ENCODE measurements at regions not wholly inside any gene's neighbourhood (a gene's known extent, or its start where the extent isn't known, plus 50 kb on each side); places are given as distances from the start of the nearest gene placed in this dataset.

DNA sequence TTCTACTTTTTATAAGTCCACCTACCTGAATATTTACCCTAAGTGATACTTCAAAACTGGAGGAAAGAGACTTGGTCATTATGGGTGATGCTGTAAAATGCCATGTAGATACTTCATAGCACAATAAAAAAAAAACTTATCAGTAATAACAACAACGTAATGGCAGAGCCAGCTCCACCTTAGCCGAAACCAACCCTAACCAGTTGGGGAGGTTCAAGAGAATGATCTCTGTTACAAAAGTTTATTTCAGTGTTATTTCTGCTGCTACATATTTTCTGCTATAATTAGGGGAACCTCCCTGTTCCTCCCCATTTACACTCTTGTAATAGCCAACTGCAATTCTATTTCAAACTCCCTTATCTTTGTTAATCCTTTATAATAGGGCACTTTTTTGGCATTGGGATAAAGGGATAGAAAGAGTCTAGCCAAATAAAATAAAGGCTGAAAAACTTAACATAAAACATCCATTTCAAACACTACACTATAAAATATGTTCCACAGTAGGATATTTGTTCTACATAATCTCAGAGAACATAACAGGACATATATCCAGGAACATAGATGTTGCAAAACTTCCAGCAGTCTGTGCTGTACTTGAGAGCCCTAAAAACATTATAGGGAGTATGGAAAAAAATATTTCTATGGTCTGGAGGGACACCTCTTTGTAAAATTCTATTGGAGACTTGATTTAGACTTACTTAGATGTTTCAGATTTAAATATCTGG, 138.7 kb upstream of the POF1B start:
- no peak overlapping the region for H3K27ac ChIP-seq
- TF ChIP-seq, protein P1, sequence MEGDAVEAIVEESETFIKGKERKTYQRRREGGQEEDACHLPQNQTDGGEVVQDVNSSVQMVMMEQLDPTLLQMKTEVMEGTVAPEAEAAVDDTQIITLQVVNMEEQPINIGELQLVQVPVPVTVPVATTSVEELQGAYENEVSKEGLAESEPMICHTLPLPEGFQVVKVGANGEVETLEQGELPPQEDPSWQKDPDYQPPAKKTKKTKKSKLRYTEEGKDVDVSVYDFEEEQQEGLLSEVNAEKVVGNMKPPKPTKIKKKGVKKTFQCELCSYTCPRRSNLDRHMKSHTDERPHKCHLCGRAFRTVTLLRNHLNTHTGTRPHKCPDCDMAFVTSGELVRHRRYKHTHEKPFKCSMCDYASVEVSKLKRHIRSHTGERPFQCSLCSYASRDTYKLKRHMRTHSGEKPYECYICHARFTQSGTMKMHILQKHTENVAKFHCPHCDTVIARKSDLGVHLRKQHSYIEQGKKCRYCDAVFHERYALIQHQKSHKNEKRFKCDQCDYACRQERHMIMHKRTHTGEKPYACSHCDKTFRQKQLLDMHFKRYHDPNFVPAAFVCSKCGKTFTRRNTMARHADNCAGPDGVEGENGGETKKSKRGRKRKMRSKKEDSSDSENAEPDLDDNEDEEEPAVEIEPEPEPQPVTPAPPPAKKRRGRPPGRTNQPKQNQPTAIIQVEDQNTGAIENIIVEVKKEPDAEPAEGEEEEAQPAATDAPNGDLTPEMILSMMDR (IDR thresholded peaks at IDR 0.05): no peak
- TF ChIP-seq ZFX (IDR thresholded peaks at IDR 0.05; ENCODE audit: borderline replicate concordance): no peak

- no peak for TF ChIP-seq ZFX (IDR thresholded peaks at IDR 0.05; ENCODE audit: borderline replicate concordance)
- TF ChIP-seq, protein P1 (IDR thresholded peaks at IDR 0.05): no peak
Measured at GRCh38 chrX:85516131-85516530, 136.7 kb upstream of the POF1B start.

GRCh38 chrX:85506871-85507270, 127.4 kb upstream of the POF1B start:
- no peak overlapping the region for H3K27ac ChIP-seq
- TF ChIP-seq, protein P1 (IDR thresholded peaks at IDR 0.05): no peak
- TF ChIP-seq ZFX (IDR thresholded peaks at IDR 0.05; ENCODE audit: borderline replicate concordance): no peak

More at GRCh38 chrX:85516131-85516530, 136.7 kb upstream of the POF1B start:
- H3K27ac ChIP-seq: no peak overlapping the region

GRCh38 chrX:85505801-85506200, 126.3 kb upstream of the POF1B start:
- H3K27ac ChIP-seq: no peak overlapping the region
- TF ChIP-seq, protein P1 (IDR thresholded peaks at IDR 0.05): no peak
- TF ChIP-seq ZFX (IDR thresholded peaks at IDR 0.05; ENCODE audit: borderline replicate concordance): no peak

DNA sequence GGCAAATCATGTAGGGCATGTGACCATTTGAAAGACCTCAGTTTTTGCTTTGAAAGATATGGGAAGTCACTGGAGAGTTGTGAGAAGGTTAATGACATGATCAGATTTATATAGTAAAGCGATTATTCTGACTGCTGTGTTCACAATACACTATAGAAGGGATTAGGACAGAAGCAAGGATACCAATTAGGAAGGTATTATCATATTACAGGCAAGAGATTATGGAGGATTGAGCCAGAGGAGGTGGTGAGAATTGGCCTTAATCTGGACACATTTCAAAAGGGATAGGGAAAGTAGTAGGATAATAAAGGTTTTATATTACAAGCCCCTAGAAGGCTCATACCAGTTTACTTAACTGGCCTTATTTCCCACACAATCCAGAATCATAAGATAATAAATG, 124.9 kb upstream of the POF1B start:
- no peak overlapping the region for H3K27ac ChIP-seq
- TF ChIP-seq, protein P1 (IDR thresholded peaks at IDR 0.05): no peak
- no peak for TF ChIP-seq ZFX (IDR thresholded peaks at IDR 0.05; ENCODE audit: borderline replicate concordance)

DNA sequence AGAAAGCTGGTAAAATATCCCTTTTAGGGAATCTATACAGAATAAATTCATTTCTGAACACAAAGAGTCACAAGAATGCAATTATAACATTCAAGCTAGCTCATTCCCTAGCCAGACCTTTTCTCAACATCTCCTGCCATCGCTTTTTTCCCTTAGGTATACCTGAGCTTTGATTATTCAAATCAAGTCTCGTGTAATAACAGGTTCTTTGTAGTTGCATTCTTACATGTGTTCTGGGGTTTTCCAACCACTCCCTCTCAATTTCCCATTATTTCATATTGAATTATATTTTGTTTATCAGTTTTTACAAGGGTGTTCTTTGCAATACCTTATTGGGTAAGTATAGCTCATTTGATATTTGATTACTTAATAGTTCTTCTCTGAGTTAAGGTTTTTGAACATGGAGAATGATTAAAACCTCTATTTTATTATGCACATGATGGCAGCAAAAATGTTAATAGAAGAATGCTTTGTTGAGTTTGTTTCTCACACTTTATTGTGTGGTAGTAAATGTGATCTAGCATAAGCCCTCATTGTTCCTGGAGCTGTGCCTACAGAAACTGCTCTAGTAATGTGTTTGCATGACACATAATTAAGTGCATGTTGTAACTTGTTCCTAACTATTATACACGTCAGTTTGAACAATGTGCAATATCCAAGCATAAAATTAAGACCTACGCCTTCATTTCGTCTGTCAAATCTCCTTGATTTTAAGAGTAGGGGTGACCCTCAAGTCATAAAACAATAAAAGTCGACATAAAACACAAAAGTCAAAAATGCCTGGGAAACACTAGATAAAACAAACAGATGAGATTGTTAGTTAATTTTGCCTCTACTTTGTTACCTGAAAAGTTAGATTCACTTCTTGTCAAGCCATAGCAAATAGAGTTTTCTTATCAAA, 124.0 kb upstream of the POF1B start:
- H3K27ac ChIP-seq: no peak overlapping the region
- TF ChIP-seq, protein P1 (IDR thresholded peaks at IDR 0.05): no peak
- TF ChIP-seq ZFX (IDR thresholded peaks at IDR 0.05; ENCODE audit: borderline replicate concordance): no peak

DNA sequence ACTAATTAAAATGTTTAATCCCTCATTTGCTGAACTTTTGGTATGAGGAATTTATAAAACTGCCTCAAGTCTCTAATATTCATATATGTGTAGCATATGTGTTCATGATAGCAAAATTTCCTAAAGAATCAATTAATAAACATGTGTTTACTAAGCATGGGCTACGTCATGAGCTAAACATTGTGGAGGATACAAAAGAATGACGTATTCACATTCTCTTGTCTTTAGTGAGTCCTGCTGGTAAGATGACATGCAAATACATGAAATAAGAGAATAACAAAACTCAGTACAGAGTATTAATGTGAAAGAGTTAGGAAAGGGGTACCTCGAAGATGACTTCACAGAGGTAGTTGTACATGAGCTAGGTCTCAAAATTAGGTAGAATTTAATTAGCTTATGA, 121.9 kb upstream of the POF1B start:
- no peak for TF ChIP-seq ZFX (IDR thresholded peaks at IDR 0.05; ENCODE audit: borderline replicate concordance)
- TF ChIP-seq, protein P1 (IDR thresholded peaks at IDR 0.05): no peak
- H3K27ac ChIP-seq: no peak overlapping the region
